PC-9 (cell line): ENCODE measurements at regions not wholly inside any gene's neighbourhood (a gene's known extent, or its start where the extent isn't known, plus 50 kb on each side); places are given as distances from the start of the nearest gene placed in this dataset.

ENCODE experiments used
- BruUV-seq: library from RNA; stranded (reverse); fragments of 400-500 nt; replicated peaks from 2 replicates; lab custom pipeline; 2021; lab: Mats Ljungman, UMichigan
- CTCF ChIA-PET: fragments of 300-600 bp; sonication (Branson Sonifier 250); formaldehyde crosslinking; loops from one replicate; lab custom pipeline; 2022; ENCODE audit warnings: antibody characterized with exemption; lab: Charles Lee
- POLR2A ChIA-PET: fragments of 300-600 bp; sonication (Branson Sonifier 250); formaldehyde crosslinking; loops from one replicate; lab custom pipeline; 2022; ENCODE audit warnings: antibody characterized with exemption; ENCODE audit not compliant: unreplicated experiment; lab: Charles Lee
- DNase-seq, 2 experiments: peaks; one replicate each; pipeline versions ENCODE4 v3.0.0 to v3.0.0-alpha.2; 2015 to 2022; ENCODE audit warnings: mixed read lengths in 1 of 2
- H2AFZ ChIP-seq: fragments of 200-600 bp; sonication (generic); 2 replicates; pipeline ENCODE4 v1.8.1; 2017; ENCODE audit warnings: antibody characterized with exemption
- H3F3A ChIP-seq: fragments of 200-600 bp; sonication (generic); 2 replicates; pipeline ENCODE4 v1.8.1; 2017; ENCODE audit warnings: antibody characterized with exemption, mild to moderate bottlenecking, low read depth; ENCODE audit not compliant: insufficient read depth
- H3K27ac ChIP-seq: fragments of 200-600 bp; sonication (generic); 2 replicates; pipeline ENCODE4 v1.6.1; 2016; ENCODE audit warnings: mixed run types
- H3K27me3 ChIP-seq: fragments of 200-600 bp; sonication (generic); 2 replicates; pipeline ENCODE4 v1.6.1; 2016; ENCODE audit warnings: low read depth, mixed run types; ENCODE audit not compliant: insufficient read depth
- H3K36me3 ChIP-seq: fragments of 200-600 bp; sonication (generic); 2 replicates; pipeline ENCODE4 v1.6.1; 2016; ENCODE audit warnings: low read depth, mixed run types
- H3K4me1 ChIP-seq: fragments of 200-600 bp; sonication (generic); replicated peaks from 2 replicates; pipeline ENCODE4 v1.6.1; 2016; ENCODE audit warnings: mixed run types; ENCODE audit not compliant: insufficient read depth
- H3K4me2 ChIP-seq: fragments of 200-600 bp; sonication (generic); 2 replicates; pipeline ENCODE4 v1.6.1; 2017; ENCODE audit warnings: mixed run types
- H3K4me3 ChIP-seq: fragments of 200-600 bp; sonication (generic); 2 replicates; pipeline ENCODE4 v1.6.1; 2016; ENCODE audit warnings: mixed run types
- H3K79me2 ChIP-seq: fragments of 200-600 bp; sonication (generic); 2 replicates; pipeline ENCODE4 v1.6.1; 2017; ENCODE audit warnings: low read depth, mixed run types
- H3K9me2 ChIP-seq: fragments of 200-600 bp; sonication (generic); 2 replicates; pipeline ENCODE4 v1.8.1; 2017; ENCODE audit warnings: mild to moderate bottlenecking; ENCODE audit not compliant: insufficient read depth
- H3K9me3 ChIP-seq: fragments of 200-600 bp; sonication (generic); 2 replicates; pipeline ENCODE4 v1.8.1; 2016; ENCODE audit warnings: low read depth; ENCODE audit not compliant: insufficient read depth
- H4K20me1 ChIP-seq: fragments of 200-600 bp; sonication (generic); 2 replicates; pipeline ENCODE4 v1.8.1; 2017; ENCODE audit not compliant: insufficient read depth
- CTCF ChIP-seq: fragments of 200-600 bp; sonication (generic); conservative IDR thresholded peaks from 2 replicates; pipeline ENCODE4 v1.6.1; 2017; ENCODE audit warnings: mixed run types, antibody characterized with exemption, mild to moderate bottlenecking, moderate library complexity
- EZH2 ChIP-seq: fragments of 200-600 bp; sonication (generic); IDR thresholded peaks from 2 replicates; pipeline ENCODE4 v1.8.0; 2017; ENCODE audit warnings: antibody characterized with exemption, low read depth
- intact Hi-C: fragments of 100-400 bp; cut with micrococcal nuclease; formaldehyde crosslinking; loops from one replicate; pipeline ENCODE4 v1.10.0; 2022; ENCODE audit not compliant: unreplicated experiment

- Histone ChIP-seq H3K4me3 (no peak overlapping the region), H3F3A (no peaks in the 10 kb centered on the region), H4K20me1 (no peaks in the 10 kb centered on the region), H3K36me3 (no peaks in the 10 kb centered on the region), H3K27ac (no peak overlapping the region), H3K9me3 (no peaks in the 10 kb centered on the region), H2AFZ (no peak overlapping the region), H3K9me2 (no peaks in the 10 kb centered on the region), H3K79me2 (no peaks in the 10 kb centered on the region), H3K4me2 (no peak overlapping the region), H3K4me1 (no peaks in the 10 kb centered on the region), H3K27me3 (peaks cover 92% of the 10 kb centered on the region)
- TF ChIP-seq EZH2, result no peak
- TF ChIP-seq CTCF, result no peak
- DNase-seq, result no peak
- ChIA-PET CTCF (no interaction called here), POLR2A (no interaction called here)
- intact Hi-C loops, result no loop called here
- no TSS peak for BruUV-seq
Observed at GRCh38 chr18:77983270-77983669, 733.6 kb downstream of the GALR1 start.

- Histone ChIP-seq H3K36me3 (no peaks in the 10 kb centered on the region), H3K9me2 (no peaks in the 10 kb centered on the region), H3K79me2 (no peaks in the 10 kb centered on the region), H3K4me3 (no peak overlapping the region), H3K9me3 (no peaks in the 10 kb centered on the region), H3K27me3 (peaks cover 93% of the 10 kb centered on the region), H3K4me1 (no peaks in the 10 kb centered on the region), H4K20me1 (no peaks in the 10 kb centered on the region), H3F3A (no peaks in the 10 kb centered on the region), H3K27ac (no peak overlapping the region), H2AFZ (no peak overlapping the region), H3K4me2 (no peak overlapping the region)
- no TSS peak for BruUV-seq
- no peak for TF ChIP-seq CTCF
- no peak for TF ChIP-seq EZH2
- ChIA-PET CTCF (no interaction called here), POLR2A (no interaction called here)
- intact Hi-C loops, result no loop called here
- no peak for DNase-seq
Observed at GRCh38 chr18:77984178-77984577, 734.5 kb downstream of the GALR1 start.

GRCh38 chr18:77984833-77985232 is 735.2 kb downstream of the GALR1 start:
- ChIA-PET POLR2A (no interaction called here), CTCF (no interaction called here)
- Histone ChIP-seq H3K4me1 (no peaks in the 10 kb centered on the region), H2AFZ (no peak overlapping the region), H3K27me3 (peaks cover 89% of the 10 kb centered on the region), H3K4me2 (no peak overlapping the region), H3K27ac (no peak overlapping the region), H3K36me3 (no peaks in the 10 kb centered on the region), H3F3A (no peaks in the 10 kb centered on the region), H4K20me1 (no peaks in the 10 kb centered on the region), H3K9me3 (no peaks in the 10 kb centered on the region), H3K4me3 (no peak overlapping the region), H3K9me2 (no peaks in the 10 kb centered on the region), H3K79me2 (no peaks in the 10 kb centered on the region)
- BruUV-seq, result no TSS peak
- TF ChIP-seq CTCF (no peak), EZH2 (no peak)
- no peak for DNase-seq
- intact Hi-C loops, result no loop called here
